ENCODE measurements at regions not wholly inside any gene's neighbourhood (a gene's known extent, or its start where the extent isn't known, plus 50 kb on each side); places are given as distances from the start of the nearest gene placed in this dataset.

GRCh38 chr1:162966613-162967012, 102.5 kb upstream of the RGS4 start:
- DNase-seq: no peak

GRCh38 chr1:162964901-162965300, 103.9 kb upstream of the CCDC190 start:
- no peak for DNase-seq

GRCh38 chr1:162956922-162957321, 95.9 kb upstream of the CCDC190 start:
- no peak for DNase-seq

DNA sequence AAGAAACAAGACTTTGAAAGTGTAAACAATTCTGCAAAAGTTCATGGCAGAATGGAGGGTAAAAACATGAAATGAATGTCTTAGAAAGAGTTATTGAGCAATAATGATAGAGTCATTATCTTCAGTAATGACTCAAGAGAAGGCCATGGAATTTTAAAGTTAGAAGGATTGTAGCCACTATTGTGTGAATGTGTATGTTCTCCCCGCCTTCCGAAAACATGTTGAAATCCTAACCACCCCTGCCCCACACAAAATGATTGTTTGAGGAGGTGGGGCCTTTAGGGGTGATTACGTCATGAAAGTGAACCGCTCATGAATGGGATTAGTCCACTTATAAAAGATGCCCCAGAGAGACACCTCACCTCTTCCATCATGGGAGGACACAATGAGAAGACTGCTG, 93.8 kb upstream of the CCDC190 start:
- DNase-seq: no peak

- DNase-seq: no peak
Measured at GRCh38 chr1:162952956-162953355, 92.0 kb upstream of the CCDC190 start.

GRCh38 chr1:162951553-162952315, 90.8 kb upstream of the CCDC190 start:
- no peak for DNase-seq

GRCh38 chr1:162950187-162950586, 89.2 kb upstream of the CCDC190 start:
- DNase-seq: no peak

- DNase-seq: no peak
Measured at GRCh38 chr1:162946701-162947100, 85.7 kb upstream of the CCDC190 start.

DNA sequence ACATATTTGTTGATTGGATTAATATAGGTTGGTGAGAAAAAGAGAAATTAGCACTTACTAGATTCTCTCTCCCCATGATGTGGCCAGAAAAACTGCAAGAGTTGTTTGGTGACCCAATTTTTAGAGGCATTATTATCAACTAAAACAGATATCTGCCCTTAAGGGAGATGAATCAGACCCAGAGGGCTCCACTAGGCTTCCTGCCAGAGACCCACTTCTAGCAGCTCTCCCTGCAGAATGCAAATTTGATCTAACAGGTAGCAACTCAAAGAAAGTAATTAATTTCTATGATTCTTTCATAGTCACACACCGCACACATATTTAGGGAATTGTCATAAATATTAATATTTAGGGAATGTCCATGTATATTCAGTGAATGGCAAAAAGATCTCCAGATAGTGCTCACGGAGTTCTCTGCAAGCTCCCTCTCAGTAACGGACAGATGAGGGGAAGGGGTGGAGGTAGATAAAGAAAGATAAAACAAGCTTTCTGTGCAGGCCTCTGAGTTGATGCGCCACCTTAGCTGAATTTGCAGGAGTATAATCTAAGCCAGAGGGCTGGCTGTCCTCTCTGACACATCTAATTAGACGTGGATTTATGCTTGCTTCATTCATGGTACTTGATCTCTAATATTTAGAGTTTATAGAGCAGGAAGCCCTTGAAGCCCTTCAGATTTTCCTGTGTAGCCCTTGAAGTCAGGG, 84.1 kb upstream of the CCDC190 start:
- DNase-seq: no peak

DNA sequence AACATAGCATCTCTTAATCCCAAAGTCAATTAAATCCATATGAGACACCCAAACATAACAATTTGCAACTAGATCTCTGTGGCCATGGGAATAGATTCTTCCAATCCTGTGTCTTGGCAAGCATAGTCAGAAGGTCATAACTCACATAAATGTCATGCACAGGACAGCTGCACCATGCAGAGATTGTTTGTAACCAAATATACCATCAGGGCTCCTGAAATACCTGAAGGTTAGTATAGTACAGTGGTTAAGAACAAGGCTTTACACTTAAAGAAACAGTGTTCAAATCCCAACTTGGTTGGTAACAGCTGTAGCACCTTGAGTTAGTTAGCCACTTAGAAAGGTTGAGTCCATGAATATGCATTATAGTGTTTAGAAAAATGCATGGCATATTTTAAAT, 82.6 kb upstream of the CCDC190 start:
- peak; percentile 11 for DNase-seq

DNA sequence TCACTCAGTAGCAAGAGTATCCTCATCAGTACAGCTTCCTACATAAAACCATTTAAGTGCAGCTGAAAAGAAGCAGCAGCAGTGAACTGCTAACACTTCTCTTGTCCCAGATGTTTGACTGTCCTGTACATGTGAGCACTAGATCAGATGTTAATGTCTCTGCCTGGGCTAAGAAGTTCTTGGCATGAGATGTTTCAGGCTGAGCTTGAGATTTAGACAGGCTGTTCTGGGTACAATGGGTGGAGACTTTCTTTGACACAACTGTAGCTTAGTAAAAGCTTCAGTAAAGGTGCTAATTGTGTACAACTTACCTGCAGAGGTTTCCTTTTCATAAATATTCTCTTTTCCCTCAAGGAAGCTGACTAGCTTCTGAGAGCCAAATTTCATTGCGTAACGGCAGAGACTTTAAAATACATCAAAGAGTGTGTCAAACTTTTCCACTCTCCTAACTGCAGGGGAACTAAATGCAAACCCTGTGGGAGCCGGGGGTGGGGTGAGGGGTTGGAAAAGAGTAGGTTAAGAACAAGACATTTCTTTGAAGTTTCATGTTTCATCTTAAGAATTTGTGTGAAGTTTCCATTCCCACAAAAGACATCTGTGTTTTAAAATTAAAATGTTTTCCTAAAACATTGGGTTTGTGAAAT, 82.1 kb upstream of the CCDC190 start:
- DNase-seq: peak; percentile 15

GRCh38 chr1:162941024-162941423, 80.0 kb upstream of the CCDC190 start:
- no peak for DNase-seq

DNA sequence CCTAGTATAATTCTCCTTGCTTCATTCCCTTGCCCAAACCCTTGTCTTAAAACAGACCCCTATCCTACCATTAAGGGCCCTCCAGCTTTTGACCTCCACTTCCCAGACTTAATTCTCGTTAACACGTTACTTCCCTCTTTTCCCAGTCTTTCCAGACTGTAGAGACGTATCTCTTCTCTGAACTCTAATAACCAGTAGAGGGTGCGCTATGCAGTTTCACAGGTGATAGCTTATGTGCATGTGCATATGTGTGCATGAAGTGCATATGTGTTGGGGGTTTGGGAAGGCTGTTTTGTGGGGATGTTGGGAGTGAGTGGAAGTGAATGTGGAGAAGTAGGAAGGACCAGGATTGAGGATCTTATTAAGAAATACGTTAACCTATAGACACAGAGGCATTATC, 78.1 kb upstream of the CCDC190 start:
- no peak for DNase-seq

DNA sequence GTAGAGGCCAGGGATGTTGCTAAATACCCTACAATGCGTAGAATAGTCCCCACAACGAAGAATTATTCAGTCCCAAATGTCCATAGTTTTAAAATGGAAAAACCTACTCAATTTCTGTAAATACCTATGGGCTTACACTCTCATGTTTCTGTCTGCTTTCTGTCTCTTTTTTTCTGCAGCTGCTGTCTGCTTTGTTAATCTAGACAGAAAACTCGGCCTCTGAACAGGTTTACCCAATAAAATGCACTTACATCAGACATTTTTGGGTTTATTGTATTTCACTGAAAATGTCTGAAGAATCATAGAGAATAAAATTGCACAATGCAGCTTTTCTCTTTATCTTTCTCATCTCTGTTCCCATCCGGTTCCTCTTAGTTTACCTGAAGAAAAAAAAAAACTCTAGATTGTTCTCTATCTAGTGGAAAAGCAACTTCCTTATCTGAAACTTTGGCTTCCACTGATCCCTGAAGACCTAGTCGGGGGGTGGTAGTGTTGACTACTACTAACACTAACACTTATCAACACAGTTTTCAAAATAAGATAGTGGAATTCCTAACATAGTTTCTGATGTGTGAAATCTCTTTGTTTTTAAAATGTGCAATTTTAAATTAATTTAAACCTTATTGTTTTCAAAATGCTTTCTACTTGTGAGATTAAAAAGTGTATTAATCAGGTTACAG, 76.9 kb upstream of the CCDC190 start:
- no peak for DNase-seq

DNA sequence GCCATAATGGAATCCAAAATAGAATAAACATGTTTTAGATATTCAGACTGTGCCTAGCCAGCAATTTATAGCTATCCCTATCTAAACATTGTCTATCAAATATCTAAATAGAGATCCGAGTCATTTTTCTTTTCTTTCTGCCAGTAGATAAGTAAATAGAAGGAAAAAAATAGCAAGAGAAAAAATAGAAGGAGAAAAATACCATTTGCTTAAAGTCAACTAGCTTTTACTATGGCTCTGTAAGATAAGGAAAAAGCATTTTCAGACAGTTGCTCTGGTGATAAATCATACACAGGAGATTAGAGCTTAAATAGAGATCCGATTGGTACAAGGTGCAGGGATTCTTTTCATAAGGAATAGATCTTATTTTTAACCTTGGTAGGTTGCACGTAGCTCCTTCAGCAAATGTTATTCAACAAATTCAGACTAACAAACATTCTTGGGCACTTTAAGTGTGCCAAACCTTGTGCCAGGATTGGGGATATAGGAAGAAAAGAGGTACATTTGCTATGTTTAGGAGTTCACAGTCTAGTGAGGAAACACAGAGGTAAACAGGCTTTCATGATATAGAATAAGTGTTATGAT, 70.1 kb upstream of the CCDC190 start:
- DNase-seq: no peak

- no peak for DNase-seq
Measured at GRCh38 chr1:162930532-162930931, 69.6 kb upstream of the CCDC190 start.

DNA sequence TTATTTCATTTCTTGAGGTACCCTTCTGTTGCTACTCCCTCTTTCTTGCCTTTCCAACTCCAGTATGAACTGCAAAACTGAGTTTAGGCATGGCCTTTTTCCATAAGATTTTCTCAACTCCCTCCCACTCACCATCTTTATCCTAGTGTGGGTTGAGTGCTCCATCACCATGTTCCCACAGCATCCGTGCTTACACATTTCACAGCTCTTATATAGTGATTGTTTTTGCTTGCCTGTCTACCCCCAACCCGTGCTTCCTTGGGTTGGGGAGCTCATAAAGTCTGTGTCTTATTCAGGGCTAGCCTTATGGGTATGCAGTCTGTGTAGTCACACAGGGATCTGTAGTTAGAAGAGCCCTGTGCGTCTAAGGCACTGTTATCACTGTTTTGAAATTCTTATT, 68.2 kb upstream of the CCDC190 start:
- DNase-seq: no peak

GRCh38 chr1:162928141-162928540, 67.2 kb upstream of the CCDC190 start:
- no peak for DNase-seq

- DNase-seq: no peak
Measured at GRCh38 chr1:162927421-162927820, 66.4 kb upstream of the CCDC190 start.

DNA sequence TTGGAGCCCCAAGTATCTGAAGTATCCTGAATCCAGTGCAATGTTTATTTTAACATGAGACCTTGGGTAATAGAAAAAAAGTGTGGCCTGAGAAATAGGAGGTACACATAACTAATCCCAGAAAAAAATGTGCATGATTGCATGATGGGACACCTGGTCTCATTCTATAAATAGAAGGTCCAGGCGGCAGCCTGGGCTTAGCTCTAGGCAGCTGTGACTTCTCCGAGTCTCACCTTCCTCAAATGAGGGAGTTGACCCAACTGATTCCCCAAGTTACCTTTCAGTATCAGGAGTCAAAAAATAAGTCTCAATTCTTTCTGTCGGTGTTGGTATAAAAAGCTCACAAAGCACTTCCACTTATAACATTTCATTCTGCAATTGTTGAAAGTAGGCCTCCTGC, 65.9 kb upstream of the CCDC190 start:
- no peak for DNase-seq

DNA sequence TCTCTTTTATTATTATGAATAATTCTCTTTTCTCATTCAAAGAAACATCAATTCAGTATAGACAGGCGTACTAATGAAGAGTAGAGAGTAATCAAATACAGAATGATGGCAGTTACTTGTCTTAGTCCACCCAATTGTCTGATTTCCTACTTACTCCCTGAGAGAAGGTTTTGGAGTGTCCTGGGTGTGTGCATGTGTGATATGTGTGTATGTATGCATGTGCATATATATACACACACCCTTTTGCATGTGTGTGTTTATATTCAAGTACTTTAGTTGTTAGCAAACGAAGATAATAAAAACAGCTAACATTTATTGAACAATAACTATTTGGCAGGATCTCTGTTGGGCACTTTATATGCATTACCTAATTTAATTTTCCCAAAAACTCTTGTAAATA, 63.2 kb upstream of the CCDC190 start:
- no peak for DNase-seq

- DNase-seq: no peak
Measured at GRCh38 chr1:162922201-162922600, 61.2 kb upstream of the CCDC190 start.

DNA sequence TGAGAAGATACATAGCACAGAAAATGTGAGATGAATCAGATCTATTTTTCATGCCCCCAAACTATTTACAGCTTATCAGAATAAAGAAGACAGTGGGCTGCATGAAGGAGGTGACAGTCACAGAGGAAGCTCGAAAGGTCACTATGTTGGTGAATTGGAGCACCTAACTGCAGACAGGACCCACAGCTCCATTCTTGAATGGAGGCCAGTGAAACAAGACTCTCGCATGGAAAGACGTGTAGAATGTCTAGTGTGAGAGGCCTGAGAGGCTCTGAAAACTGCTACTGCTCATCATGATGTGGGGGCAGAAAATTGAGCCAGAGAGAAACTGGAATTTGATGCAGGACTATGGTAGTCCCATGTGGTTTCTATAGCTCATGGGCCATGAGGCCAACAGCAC, 60.3 kb upstream of the CCDC190 start:
- no peak for DNase-seq
